Mesenchymal stem cell (in vitro differentiated cells and primary cell): ENCODE measurements at regions not wholly inside any gene's neighbourhood (a gene's known extent, or its start where the extent isn't known, plus 50 kb on each side); places are given as distances from the start of the nearest gene placed in this dataset.

ENCODE experiments used
- DNase-seq: peaks from one replicate; pipeline ENCODE4 v3.0.0-alpha.2; 2013
- H2AFZ ChIP-seq: one replicate; pipeline ENCODE4 v1.6.1; 2013; ENCODE audit warnings: low read depth, mild to moderate bottlenecking, control low read depth, inconsistent platforms, low read length, moderate library complexity
- H2AK5ac ChIP-seq: 2 replicates; pipeline ENCODE4 v1.6.1; 2013; ENCODE audit warnings: low read length, moderate library complexity, mild to moderate bottlenecking, inconsistent platforms; ENCODE audit not compliant: severe bottlenecking
- H2BK120ac ChIP-seq: one replicate; pipeline ENCODE4 v1.6.1; 2013; ENCODE audit warnings: low read depth, mild to moderate bottlenecking, inconsistent platforms, low read length, moderate library complexity
- H2BK12ac ChIP-seq, 2 experiments: one replicate each; pipeline ENCODE4 v1.6.1; 2013; ENCODE audit warnings: inconsistent platforms in 2 of 2, low read length in 2 of 2, mild to moderate bottlenecking in 2 of 2, moderate library complexity in 2 of 2, control low read depth in 1 of 2
- H2BK15ac ChIP-seq: one replicate; pipeline ENCODE4 v1.6.1; 2013; ENCODE audit warnings: mild to moderate bottlenecking, low read depth, inconsistent platforms; ENCODE audit not compliant: poor library complexity, severe bottlenecking
- H2BK5ac ChIP-seq: 2 replicates; pipeline ENCODE4 v1.6.1; 2013; ENCODE audit warnings: low read depth, mild to moderate bottlenecking, low read length, control low read depth, inconsistent platforms; ENCODE audit not compliant: poor library complexity, severe bottlenecking
- H3K14ac ChIP-seq, 2 experiments: one replicate each; pipeline ENCODE4 v1.6.1; 2013; ENCODE audit warnings: inconsistent platforms in 2 of 2, low read length in 2 of 2, control low read depth in 1 of 2, mild to moderate bottlenecking in 1 of 2, moderate library complexity in 1 of 2
- H3K18ac ChIP-seq, 2 experiments: one replicate each; pipeline ENCODE4 v1.6.1; 2013; ENCODE audit warnings: inconsistent platforms in 2 of 2, low read length in 2 of 2, control low read depth in 1 of 2, low read depth in 1 of 2, mild to moderate bottlenecking in 1 of 2
- H3K23ac ChIP-seq, 2 experiments: one replicate each; pipeline ENCODE4 v1.6.1; 2013; ENCODE audit warnings: inconsistent platforms in 2 of 2, low read length in 2 of 2, mild to moderate bottlenecking in 2 of 2, moderate library complexity in 2 of 2, control low read depth in 1 of 2
- H3K27ac ChIP-seq: 2 replicates; pipeline ENCODE4 v1.5.1; 2013; ENCODE audit warnings: mild to moderate bottlenecking, moderate library complexity, low read length, control low read depth, inconsistent platforms; ENCODE audit not compliant: poor library complexity, severe bottlenecking
- H3K27me3 ChIP-seq, 2 experiments: 2 replicates each; pipeline versions ENCODE4 v1.6.1 to v1.7.0; 2013; ENCODE audit warnings: low read length in 2 of 2, mild to moderate bottlenecking in 2 of 2, moderate library complexity in 2 of 2, control low read depth in 1 of 2, inconsistent platforms in 1 of 2; ENCODE audit not compliant: control insufficient read depth in 1 of 2, insufficient read depth in 1 of 2
- H3K36me3 ChIP-seq, 2 experiments: 2 replicates each; pipeline versions ENCODE4 v1.6.1 to v1.7.0; 2013; ENCODE audit warnings: low read length in 2 of 2, control low read depth in 1 of 2, inconsistent platforms in 1 of 2, low read depth in 1 of 2, mild to moderate bottlenecking in 1 of 2; ENCODE audit not compliant: insufficient read depth in 2 of 2, control insufficient read depth in 1 of 2
- H3K4ac ChIP-seq, 2 experiments: one replicate each; pipeline ENCODE4 v1.6.1; 2013; ENCODE audit warnings: inconsistent platforms in 2 of 2, low read length in 2 of 2, mild to moderate bottlenecking in 2 of 2, moderate library complexity in 2 of 2, control low read depth in 1 of 2, low read depth in 1 of 2
- H3K4me1 ChIP-seq: 2 replicates; pipeline ENCODE4 v1.6.1; 2013; ENCODE audit warnings: low read depth, low read length, control low read depth; ENCODE audit not compliant: control insufficient read depth, insufficient read depth
- H3K4me2 ChIP-seq: 2 replicates; pipeline ENCODE4 v1.6.1; 2013; ENCODE audit warnings: low read length, mild to moderate bottlenecking, inconsistent platforms; ENCODE audit not compliant: poor library complexity, severe bottlenecking
- H3K4me3 ChIP-seq, 2 experiments: 2 replicates each; pipeline versions ENCODE4 v1.5.1 to v1.7.0; 2013; ENCODE audit warnings: low read length in 2 of 2, mild to moderate bottlenecking in 2 of 2, control low read depth in 1 of 2, low read depth in 1 of 2; ENCODE audit not compliant: insufficient read depth in 1 of 2
- H3K79me1 ChIP-seq: replicated peaks from 2 replicates; pipeline ENCODE4 v1.6.1; 2013; ENCODE audit warnings: mild to moderate bottlenecking, control low read depth, low read length, inconsistent platforms; ENCODE audit not compliant: poor library complexity, severe bottlenecking
- H3K9ac ChIP-seq: 2 replicates; pipeline ENCODE4 v1.7.0; 2013; ENCODE audit warnings: mild to moderate bottlenecking, low read length, moderate library complexity
- H3K9me3 ChIP-seq: 2 replicates; pipeline ENCODE4 v1.7.0; 2013; ENCODE audit warnings: mild to moderate bottlenecking, low read length; ENCODE audit not compliant: control insufficient read depth
- H4K8ac ChIP-seq: one replicate; pipeline ENCODE4 v1.6.1; 2013; ENCODE audit warnings: inconsistent platforms, mild to moderate bottlenecking, low read length, moderate library complexity
- H4K91ac ChIP-seq: one replicate; pipeline ENCODE4 v1.6.1; 2013; ENCODE audit warnings: mild to moderate bottlenecking, low read length, inconsistent platforms
- WGBS: methylation state at CpG from one replicate; pipeline ENCODE4 v1.1.7; 2013; ENCODE audit warnings: mixed read lengths; 5-methylcytosine and 5-hydroxymethylcytosine counted together

- no peak overlapping the region for H4K91ac ChIP-seq
- no peak overlapping the region for H2BK15ac ChIP-seq
- no peaks in the 10 kb centered on the region for H3K4me1 ChIP-seq
- H3K79me1 ChIP-seq, result no peaks in the 10 kb centered on the region
- H3K9ac ChIP-seq, result no peak overlapping the region
- H3K36me3 ChIP-seq, result no peaks in the 10 kb centered on the region
- H3K14ac ChIP-seq, result no peak overlapping the region
- no peak overlapping the region for H4K8ac ChIP-seq
- H3K18ac ChIP-seq, result no peak overlapping the region
- no peak overlapping the region for H3K23ac ChIP-seq
- H3K4ac ChIP-seq, result no peak overlapping the region
- H2AK5ac ChIP-seq, result no peak overlapping the region
- no peak overlapping the region for H3K27ac ChIP-seq
- H3K27me3 ChIP-seq, result no peaks in the 10 kb centered on the region
- WGBS, result 100% methylated on average over 1 of the region's 2 CpGs
- no peak overlapping the region for H2BK12ac ChIP-seq
- no peak overlapping the region for H2AFZ ChIP-seq
- no peak for DNase-seq
- H3K4me2 ChIP-seq, result no peak overlapping the region
- no peak overlapping the region for H2BK5ac ChIP-seq
- no peak overlapping the region for H3K4me3 ChIP-seq
- no peak overlapping the region for H2BK120ac ChIP-seq
- no peaks in the 10 kb centered on the region for H3K9me3 ChIP-seq
Observed at GRCh38 chr12:84247931-84248330, 664.7 kb downstream of the SLC6A15 start.

- Histone ChIP-seq H2AFZ (no peak overlapping the region), H3K9ac (no peak overlapping the region), H3K27ac (no peak overlapping the region), H3K14ac (no peak overlapping the region), H3K23ac (no peak overlapping the region), H3K9me3 (no peaks in the 10 kb centered on the region), H2BK5ac (no peak overlapping the region), H3K4me3 (no peak overlapping the region), H4K8ac (no peak overlapping the region), H3K79me1 (no peaks in the 10 kb centered on the region), H3K18ac (no peak overlapping the region), H2BK120ac (no peak overlapping the region), H3K27me3 (no peaks in the 10 kb centered on the region), H3K4ac (no peak overlapping the region), H4K91ac (no peak overlapping the region), H3K36me3 (no peaks in the 10 kb centered on the region), H3K4me1 (no peaks in the 10 kb centered on the region), H2BK15ac (no peak overlapping the region), H2AK5ac (no peak overlapping the region), H3K4me2 (no peak overlapping the region), H2BK12ac (no peak overlapping the region)
- DNase-seq, result no peak
- 78% methylated on average over 4 of the region's 4 CpGs for WGBS
Observed at GRCh38 chr12:84243686-84244085, 668.9 kb downstream of the SLC6A15 start.

GRCh38 chr12:84222841-84223240 is 689.8 kb downstream of the SLC6A15 start:
- Histone ChIP-seq H3K4me3 (no peak overlapping the region), H2AFZ (no peak overlapping the region), H3K14ac (no peak overlapping the region), H3K27ac (no peak overlapping the region), H3K9me3 (no peaks in the 10 kb centered on the region), H3K4me2 (no peak overlapping the region), H3K4ac (no peak overlapping the region), H4K8ac (no peak overlapping the region), H3K9ac (no peak overlapping the region), H4K91ac (no peak overlapping the region), H3K36me3 (no peaks in the 10 kb centered on the region), H2BK120ac (no peak overlapping the region), H2BK5ac (no peak overlapping the region), H2BK12ac (no peak overlapping the region), H2AK5ac (no peak overlapping the region), H3K79me1 (no peaks in the 10 kb centered on the region), H3K23ac (no peak overlapping the region), H3K18ac (no peak overlapping the region), H3K27me3 (no peaks in the 10 kb centered on the region), H3K4me1 (no peaks in the 10 kb centered on the region), H2BK15ac (no peak overlapping the region)
- no peak for DNase-seq
- 100% methylated on average over 1 of the region's 3 CpGs for WGBS

DNA sequence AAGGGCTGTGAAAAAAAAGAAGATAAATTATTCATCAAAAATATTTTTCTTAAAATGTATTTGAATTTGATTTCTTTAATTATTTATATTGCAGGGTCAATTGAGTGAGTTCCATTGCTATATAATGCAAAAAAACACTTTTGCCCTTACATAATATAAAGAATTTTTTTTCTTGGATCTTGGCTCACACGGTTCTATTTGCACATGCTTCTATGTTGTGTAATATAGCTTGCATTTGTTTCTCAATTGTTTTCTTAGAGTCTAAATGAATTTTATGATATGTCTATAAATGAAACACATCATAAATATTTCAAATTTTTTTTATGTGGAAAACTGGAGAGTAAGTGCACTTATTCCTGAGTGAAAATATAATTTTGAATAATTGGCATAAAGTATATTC is 694.2 kb downstream of the SLC6A15 start:
- WGBS, result no CpG with 5 or more reads among the region's 1 CpG
- no peak overlapping the region for H3K9ac ChIP-seq
- H4K91ac ChIP-seq, result no peak overlapping the region
- H2AK5ac ChIP-seq, result no peak overlapping the region
- H3K27ac ChIP-seq, result no peak overlapping the region
- H2BK120ac ChIP-seq, result no peak overlapping the region
- H4K8ac ChIP-seq, result no peak overlapping the region
- H2AFZ ChIP-seq, result no peak overlapping the region
- H3K4ac ChIP-seq, result no peak overlapping the region
- no peaks in the 10 kb centered on the region for H3K9me3 ChIP-seq
- H3K18ac ChIP-seq, result no peak overlapping the region
- H3K36me3 ChIP-seq, result no peaks in the 10 kb centered on the region
- H2BK15ac ChIP-seq, result no peak overlapping the region
- H3K14ac ChIP-seq, result no peak overlapping the region
- no peak overlapping the region for H3K4me3 ChIP-seq
- no peak overlapping the region for H3K23ac ChIP-seq
- H3K27me3 ChIP-seq, result no peaks in the 10 kb centered on the region
- DNase-seq, result no peak
- no peak overlapping the region for H2BK5ac ChIP-seq
- H3K79me1 ChIP-seq, result no peaks in the 10 kb centered on the region
- no peak overlapping the region for H3K4me2 ChIP-seq
- no peaks in the 10 kb centered on the region for H3K4me1 ChIP-seq
- no peak overlapping the region for H2BK12ac ChIP-seq
